GM18519 (cell line): ENCODE measurements at regions not wholly inside any gene's neighbourhood (a gene's known extent, or its start where the extent isn't known, plus 50 kb on each side); places are given as distances from the start of the nearest gene placed in this dataset.
"Not testable (repeated sequence)": the region's sequence is repeated elsewhere in the genome, so short reads cannot be mapped to it uniquely, and the experiment has no call there.

Experiments
- ATAC-seq: cut with Tn5 transposase; IDR thresholded peaks from one replicate; pipeline ENCODE4 v1.9.1; 2021; ENCODE audit warnings: mild to moderate bottlenecking, moderate library complexity; ENCODE audit not compliant: unreplicated experiment, low FRiP score

DNA sequence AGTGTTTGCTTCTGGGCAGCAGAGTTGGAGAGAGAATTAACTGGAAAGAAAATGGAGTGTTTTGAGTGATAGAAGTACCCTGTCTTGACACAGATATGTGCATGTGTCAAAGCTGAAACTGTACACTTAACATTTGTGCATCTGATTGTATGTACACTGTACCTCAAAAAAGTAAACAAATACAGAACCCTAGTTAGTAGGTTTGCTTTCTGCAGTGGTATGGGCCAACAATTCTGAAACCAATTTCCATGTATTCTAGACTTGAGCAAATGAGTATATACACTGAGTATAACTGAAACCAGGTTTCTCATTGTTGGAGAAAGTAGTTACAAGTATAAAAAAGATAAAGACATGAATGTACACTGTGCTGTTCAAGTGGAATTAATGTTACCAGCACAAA, 52.4 kb downstream of the ELAPOR2 start:
- ATAC-seq, result no peak

DNA sequence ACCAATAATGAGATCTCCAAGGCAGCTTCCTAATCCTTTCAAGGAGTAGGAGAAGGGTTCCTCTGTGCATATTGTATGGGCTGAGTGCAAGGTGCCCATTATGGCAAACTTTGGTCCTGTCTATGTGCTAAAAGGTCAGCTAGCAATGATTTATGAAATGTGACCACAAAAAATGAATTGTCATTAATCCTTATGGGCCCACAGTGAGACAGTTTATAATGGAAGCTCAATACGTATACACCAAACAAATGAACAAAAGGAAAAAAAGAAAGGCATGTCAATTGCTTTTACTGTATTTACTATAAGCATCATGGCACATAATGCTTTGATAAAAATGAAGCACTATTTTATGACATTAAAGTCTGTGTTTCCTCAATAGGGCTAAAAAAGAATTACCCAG, 54.5 kb downstream of the ELAPOR2 start:
- ATAC-seq, result no peak

DNA sequence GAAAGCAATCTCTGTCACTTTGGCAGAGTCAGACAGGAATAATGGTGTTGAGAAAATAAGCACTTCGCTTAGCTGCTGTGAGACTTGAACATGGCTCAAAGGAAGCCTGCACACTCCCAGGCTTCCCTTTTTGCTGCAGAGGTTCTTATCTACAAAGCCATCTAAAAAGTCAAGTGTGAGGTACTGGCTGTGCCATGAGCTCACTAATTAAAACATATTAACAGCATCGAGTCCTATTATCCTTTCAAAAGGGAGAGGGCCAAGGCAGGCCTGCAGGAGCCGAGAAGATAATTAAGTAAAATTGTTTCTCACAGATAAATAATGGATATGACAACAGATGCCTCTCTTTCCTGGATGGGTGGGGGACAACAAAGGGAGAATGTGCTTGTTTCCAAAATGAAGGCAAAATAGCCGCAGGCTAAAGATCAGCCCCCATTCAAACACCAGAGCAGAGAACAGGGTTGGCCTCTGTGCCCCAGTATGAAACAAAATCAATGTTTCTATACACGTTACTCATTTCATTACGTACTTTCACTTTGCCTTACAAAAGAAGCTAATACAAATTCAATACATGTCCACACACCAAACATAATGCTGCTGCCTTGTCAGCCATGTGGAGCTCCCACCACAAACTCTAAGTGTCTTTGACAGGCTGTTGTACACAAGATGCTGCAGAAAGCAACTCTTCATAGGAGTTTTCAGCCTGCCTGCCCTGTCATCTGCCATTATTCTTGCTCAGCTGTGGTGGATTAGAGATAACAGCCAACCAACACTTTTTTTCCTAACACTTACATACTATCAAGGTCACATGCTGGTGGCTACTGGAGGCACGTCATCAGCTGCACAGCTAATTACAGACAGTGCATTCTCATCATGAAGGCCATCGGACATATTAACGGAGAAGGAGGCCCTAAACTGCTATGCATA, 55.3 kb downstream of the ELAPOR2 start:
- ATAC-seq, result no peak

DNA sequence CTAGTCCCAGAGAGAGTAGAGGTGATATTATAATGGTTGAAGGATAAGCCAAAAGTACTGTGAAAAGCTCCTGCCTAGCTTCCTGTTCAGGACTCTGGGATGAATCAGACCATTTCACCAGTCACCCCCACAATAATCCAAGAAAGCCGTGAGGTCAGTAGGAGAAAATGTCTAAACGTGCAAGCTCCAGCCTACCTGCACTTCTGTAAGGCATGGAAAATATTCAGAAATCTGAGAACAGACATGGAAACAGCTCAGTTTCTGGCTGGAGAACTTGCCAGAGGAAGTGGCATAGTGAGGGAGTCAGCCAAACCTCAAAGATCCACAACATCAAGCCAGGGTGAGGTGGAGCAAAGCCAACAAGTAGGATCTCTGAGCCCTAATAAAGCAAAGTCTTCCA, 58.2 kb downstream of the ELAPOR2 start:
- ATAC-seq, result no peak

DNA sequence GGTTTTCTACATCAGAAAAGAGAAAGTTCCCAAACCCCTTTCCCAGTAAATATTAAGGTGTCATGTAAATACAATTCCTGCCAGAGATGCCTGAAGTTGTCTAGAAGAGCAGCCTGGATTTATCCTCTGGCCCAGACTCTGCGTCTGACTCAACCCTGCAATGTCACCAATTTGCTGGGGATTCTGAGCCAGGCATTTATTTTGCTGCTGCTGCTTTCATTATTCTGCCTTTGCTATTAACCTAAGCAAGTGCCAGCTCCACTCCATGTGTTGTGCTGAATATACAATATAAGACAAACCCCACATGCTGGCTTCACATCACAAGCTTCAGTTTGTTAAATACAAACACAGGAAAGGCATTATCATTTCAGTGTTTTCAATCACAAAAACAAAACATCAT, 59.1 kb downstream of the ELAPOR2 start:
- ATAC-seq, result no peak

DNA sequence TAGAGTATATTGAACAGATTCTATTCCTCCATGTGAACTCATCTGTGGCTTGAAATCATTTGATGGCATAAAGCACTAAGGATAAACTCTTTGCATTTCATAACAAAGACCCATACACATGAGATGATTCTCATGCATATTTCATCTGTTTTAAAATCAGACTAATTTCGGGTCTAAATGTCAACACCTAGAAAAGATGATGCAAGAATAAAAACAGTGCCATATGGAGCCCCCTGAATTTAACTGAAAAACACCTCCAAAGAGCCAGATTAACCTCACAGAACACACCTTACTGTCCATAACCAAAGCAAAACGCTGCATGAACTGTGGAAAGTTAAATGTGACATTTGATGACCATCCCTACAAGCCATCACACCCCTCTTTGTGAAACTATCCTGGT, 59.7 kb downstream of the ELAPOR2 start:
- no peak for ATAC-seq

DNA sequence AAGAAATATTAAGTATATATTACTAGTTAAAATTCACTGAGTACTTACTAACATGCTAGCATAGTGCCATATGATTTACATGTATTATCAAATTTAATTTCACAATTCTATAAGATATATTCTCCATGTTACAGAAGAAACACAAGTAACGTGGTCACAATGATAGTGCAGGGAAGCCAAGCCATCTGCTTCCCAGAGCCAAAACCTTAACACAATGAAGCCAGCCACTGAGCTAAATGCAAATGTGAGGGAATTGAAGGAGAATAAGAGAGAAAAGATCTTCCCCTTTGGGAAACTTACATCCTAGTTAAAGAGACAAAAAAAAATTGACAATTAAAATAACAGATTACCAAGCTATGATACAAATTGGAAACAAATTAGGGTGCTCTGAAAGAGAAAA, 63.6 kb downstream of the ELAPOR2 start:
- ATAC-seq, result no peak

DNA sequence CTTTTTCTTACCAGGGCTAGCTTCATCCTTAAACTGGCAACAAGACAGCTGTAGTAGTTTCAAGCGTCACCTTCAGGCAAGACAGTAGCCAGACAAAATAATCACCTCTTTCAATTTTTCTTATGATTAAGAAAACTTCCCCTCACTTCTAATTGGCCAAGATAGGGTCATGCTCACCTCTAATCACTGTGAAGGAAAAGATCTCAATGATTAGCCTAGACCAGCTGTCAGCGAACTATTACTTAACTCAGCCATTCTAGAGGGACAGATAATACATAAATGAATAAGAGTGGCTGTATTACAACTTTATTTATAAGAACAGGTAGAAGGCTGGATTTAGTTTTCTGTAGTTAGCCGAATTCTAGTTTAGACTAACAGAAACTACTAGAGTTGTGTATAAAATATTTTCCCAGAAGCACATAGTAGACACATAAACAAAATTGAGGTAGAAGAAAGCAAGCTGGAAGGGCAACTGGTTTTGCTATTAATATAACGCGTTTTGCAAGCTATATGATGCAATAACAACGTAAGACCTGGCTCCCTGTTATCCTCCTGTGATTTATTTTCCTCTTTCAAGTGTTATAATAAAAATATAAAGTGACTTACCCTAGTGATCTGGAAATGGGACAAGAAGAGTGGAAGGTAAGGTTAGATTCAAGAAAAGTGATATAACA, 64.3 kb downstream of the ELAPOR2 start:
- ATAC-seq, result no peak

DNA sequence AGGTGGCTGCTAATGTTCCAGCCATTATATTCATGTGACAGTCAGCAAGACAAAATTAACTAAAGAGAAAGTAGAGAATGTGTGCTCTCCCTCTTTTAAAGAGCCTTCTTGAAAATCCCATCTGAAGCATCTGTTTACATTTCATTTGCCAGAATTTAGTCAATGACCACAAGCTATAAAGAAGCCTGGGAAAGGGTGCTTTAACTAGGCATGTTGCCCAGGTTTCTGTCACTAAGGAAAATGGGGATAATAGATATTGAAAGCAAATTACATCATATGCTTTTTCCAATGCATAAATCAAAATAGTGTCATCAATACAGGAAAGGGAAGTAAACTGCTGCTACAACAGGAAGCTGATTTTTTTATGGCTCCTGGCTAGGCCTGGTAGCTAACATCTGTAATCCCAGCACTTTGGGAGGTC, 67.7 kb downstream of the ELAPOR2 start:
- no peak for ATAC-seq

DNA sequence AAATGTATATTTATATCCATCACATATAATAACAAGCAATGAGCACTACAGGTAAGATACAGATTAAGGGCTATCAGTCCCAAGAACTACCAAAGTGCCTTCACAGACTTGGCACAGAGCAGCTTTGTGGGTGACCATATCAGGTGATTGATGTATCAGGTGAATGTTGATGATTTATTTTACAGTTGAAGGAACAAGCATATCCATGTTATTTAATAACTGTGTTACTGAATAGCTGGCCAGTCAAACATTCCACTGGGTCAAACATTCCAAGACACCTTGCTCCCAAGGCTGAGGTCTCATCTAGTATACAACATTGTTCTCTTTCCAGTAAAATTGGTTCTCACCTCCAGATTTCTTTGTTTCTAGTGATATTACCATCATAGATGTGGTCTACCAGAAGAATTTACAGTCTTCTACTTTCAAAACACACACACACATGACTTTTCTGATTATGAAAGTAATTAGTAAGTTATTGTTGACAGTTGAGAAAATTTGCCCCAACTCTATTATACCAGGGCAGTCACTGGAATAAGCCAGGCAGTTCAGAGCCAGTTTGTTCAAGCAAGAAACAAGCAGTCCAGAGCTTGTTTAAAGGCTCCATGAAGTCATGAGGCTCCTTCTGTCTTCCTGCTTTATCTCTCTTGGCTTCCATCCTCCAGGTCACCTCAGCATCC, 68.2 kb downstream of the ELAPOR2 start:
- no peak for ATAC-seq

DNA sequence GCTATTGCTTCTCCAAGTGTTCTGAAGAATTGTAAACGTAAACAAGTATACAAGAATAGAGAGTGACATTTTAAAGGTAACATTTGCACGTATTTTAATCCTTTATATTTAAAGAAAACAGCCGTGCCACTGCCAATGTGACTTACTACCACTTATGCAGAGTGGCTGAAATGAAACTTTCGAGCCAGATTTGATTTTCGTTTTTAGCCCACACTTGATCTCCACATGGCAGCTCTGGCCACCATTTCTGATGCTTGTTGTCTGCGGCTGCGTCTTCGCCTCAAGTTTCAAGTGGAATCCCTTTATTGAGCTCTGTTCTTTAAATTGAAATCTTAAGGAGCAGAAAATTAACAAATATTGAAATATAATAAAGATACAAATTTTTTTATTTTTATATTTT, 70.0 kb downstream of the ELAPOR2 start:
- no peak for ATAC-seq

DNA sequence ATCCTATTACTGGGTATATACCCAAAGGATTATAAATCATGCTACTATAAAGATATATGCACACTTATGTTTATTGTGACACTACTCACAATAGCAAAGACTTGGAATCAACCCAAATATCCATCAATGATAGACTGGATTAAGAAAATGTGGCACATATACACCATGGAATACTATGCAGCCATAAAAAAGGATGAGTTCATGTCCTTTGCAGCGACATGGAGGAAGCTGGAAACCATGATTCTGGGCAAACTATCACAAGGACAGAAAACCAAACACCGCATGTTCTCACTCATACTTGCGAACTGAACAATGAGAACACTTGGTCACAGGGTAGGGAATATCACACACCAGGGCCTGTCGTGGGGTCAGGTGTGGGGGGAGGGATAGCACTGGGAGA, 71.6 kb downstream of the ELAPOR2 start:
- ATAC-seq, result not testable (repeated sequence)

DNA sequence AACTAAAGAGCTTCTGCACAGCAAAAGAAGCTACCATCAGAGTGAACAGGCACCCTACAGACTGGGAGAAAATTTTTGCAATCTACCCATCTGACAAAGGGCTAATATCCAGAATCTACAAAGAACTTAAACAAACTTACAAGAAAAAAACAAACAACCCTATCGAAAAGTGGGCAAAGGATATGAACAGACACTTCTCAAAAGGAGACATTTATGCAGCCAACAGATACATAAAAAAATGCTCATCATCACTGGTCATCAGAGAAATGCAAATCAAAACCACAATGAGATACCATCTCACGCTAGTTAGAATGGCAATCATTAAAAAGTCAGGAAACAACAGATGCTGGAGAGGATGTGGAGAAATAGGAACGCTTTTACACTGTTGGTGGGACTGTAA, 72.1 kb downstream of the ELAPOR2 start:
- not testable (repeated sequence) for ATAC-seq

DNA sequence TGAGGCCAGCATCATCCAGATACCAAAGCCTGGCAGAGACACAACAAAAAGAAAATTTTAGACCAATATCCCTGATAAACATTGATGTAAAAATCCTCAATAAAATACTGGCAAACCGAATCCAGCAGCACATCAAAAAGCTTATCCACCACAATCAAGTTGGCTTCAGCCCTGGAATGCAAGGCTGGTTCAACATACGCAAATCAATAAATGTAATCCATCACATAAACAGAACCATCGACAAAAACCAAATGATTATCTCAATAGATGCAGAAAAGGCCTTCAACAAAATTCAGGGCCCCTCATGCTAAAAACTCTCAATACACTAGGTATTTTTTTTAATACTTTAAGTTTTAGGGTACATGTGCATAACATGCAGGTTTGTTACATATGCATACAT, 74.1 kb downstream of the ELAPOR2 start:
- ATAC-seq, result not testable (repeated sequence)

DNA sequence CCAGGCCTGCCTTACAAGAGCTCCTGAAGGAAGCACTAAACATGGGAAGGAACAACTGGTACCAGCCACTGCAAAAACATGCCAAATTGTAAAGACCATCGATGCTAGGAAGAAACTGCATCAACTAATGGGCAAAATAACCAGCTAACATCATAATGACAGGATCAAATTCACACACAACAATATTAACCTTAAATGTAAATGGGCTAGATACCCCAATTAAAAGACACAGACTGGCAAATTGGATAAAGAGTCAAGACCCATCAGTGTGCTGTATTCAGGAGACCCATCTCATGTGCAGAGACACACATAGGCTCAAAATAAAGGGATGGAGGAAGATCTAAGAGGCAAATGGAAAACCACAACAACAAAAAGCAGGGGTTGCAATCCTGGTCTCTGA, 75.8 kb downstream of the ELAPOR2 start:
- not testable (repeated sequence) for ATAC-seq

DNA sequence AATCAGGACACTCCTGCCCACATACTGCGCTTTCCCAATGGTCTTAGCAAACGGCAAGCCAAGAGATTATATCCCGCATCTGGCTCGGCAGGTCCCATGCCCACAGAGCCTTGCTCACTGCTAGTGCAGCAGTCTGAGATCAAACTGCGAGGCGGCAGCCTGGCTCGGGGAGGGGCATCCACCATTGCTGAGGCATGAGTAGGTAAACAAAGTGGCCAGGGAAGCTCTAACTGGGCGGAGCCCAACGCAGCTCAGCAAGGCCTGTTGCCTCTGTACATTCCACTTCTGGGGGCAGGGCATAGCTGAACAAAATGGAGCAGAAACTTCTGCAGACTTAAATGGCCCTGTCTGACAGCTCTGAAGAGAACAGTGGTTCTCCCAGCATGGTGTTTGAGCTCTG, 77.5 kb downstream of the ELAPOR2 start:
- ATAC-seq, result not testable (repeated sequence)

DNA sequence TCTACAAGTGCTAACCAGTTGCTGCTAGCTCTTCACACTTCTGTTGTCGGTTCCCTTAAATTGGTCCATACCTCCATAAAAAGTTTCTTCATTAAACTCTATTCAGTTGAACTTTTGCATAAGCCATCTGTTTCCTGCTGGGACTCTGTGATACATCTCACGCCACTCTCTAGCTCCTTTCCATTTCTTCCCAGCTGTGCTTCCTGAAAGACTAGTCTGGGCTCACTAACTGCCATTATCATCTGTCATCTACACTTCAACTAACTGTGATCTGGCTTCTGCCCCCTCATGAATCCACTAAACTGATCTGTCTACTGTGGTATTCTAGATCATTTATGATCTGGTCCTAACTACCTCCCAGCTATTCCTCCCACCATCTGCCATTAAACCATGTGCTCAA, 78.3 kb downstream of the ELAPOR2 start:
- ATAC-seq, result no peak

DNA sequence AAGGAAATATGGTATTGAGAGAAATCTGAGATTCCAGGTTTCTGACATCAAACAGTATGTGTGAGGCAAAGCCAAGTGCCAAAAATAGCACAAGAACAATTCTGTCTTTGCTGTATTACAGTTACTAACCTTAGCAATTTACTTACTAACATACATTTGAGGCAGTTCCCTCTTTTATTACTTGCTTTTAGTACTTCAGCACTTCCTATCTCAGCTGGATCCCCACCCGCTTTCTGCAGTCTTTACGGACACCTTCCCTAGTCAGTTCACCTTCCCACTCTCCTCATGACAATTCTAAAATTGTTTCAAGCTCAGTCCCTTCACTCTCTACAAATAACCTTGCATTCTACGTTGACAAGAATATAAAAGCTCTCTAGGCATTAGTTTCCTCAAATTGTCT, 79.2 kb downstream of the ELAPOR2 start:
- no peak for ATAC-seq

DNA sequence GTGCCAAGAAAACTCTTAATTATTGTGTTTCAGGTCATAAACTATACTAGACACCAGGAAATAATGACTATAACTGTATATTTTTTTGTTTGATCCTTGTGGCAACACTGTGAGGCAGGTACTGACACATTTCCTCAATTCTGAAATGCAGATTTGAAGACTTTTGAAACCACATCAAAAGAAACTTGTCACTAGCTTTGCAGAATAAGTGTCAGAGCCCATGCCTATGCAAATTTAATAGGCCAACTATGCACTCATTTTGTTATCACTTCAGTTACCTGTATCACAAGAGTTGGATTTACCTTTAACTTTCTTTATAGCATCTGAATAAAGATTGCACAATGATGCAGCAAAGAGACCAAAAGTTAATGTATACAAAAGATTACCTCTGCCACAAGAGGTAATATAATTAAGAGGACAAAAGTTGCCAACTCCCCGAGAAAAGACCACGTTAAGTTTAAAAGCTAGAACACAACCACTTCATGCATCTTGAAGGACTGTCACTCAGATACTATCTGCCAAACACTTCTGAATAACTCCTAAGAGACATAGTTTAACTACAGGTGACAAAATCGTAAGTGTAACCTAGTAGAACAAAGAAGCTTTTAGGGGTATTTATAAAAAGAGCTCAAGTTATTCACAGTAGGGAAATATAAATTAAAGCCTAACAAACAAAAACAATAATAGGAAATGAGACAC, 80.5 kb downstream of the ELAPOR2 start:
- ATAC-seq, result peak; percentile 92

DNA sequence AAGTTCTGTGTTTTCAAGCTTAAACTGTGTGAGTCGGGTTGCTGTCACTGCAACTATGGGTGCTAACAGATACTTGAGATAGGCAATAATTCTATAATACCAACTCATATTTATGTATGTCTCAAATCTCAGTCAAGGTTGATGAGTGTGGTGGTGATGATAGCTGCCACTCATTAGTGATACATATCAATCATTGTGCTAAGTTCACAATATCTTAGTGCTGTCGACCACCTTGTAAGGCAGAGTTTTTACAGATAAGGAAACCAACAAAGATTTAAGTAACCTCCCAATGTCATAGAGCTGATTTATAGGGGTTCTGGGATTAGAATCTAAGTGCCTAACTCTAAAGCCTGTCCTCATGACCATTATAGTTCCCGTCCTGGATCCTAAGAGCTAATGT, 82.5 kb downstream of the ELAPOR2 start:
- no peak for ATAC-seq

DNA sequence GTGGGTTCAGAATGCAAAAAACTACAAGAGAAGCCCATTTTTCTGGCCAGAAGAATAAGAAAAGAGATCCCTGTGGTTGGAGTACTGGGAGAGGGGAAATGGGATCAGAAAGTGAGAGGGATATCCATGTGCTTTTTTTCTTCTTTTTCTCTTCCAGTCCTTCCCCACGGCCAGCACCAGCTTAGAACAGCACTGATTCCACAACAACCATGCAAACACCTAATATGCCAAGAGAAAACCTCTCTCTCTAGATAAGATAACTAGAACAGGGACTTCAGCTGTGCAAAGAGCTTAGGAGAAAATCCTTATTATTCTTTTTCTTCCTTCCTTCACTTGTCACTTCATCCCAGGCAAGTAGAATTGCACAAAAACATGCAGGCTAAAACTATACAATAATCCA, 83.5 kb downstream of the ELAPOR2 start:
- ATAC-seq, result no peak
